Right atrium auricular region (tissue), 2 donors: ENCODE measurements at regions not wholly inside any gene's neighbourhood (a gene's known extent, or its start where the extent isn't known, plus 50 kb on each side); places are given as distances from the start of the nearest gene placed in this dataset.

Experiments
- DNase-seq: peaks from one replicate; pipeline ENCODE4 v3.0.0-alpha.2; 2019; ENCODE audit warnings: low spot score
- H3K27ac ChIP-seq, 2 donors: fragments of 200-600 bp; sonication (generic); 1 replicate in 1 of 2; 2 replicates in 1 of 2; pipeline ENCODE4 v1.5.1; 2016 to 2019
- H3K27me3 ChIP-seq, 2 donors: fragments of 200-600 bp; sonication (generic); one replicate each; pipeline versions ENCODE4 v1.5.1 to v1.6.0; 2017 to 2019
- H3K36me3 ChIP-seq: fragments of 200-600 bp; sonication (generic); one replicate; pipeline ENCODE4 v1.5.1; 2016
- H3K4me1 ChIP-seq, 2 donors: fragments of 200-600 bp; sonication (generic); one replicate each; pipeline versions ENCODE4 v1.5.1 to v1.6.0; 2017 to 2019
- H3K4me3 ChIP-seq, 2 donors: fragments of 200-600 bp; sonication (generic); 1 replicate in 1 of 2; 2 replicates in 1 of 2; pipeline ENCODE4 v1.5.1; 2017 to 2019; ENCODE audit warnings: mild to moderate bottlenecking in 1 of 2, moderate library complexity in 1 of 2
- H3K9me3 ChIP-seq, 2 donors: fragments of 200-600 bp; sonication (generic); one replicate each; pipeline ENCODE4 v1.5.1; 2019
- CTCF ChIP-seq, 2 donors: fragments of 200-600 bp; sonication (generic); IDR thresholded peaks; one replicate each; pipeline ENCODE4 v1.5.1; 2019; ENCODE audit warnings: antibody characterized with exemption in 2 of 2

GRCh38 chr4:178316211-178316610 is 874.0 kb upstream of the AGA start:
- no peaks in the 10 kb centered on the region for H3K36me3 ChIP-seq
- no peak for TF ChIP-seq CTCF (IDR thresholded peaks at IDR 0.05)
- H3K27ac ChIP-seq, result no peak overlapping the region
- no peak overlapping the region for H3K4me3 ChIP-seq
- no peaks in the 10 kb centered on the region for H3K4me1 ChIP-seq
- H3K27me3 ChIP-seq, result no peaks in the 10 kb centered on the region
- no peak for DNase-seq
- H3K9me3 ChIP-seq, result peaks cover 0 to 21% of the 10 kb centered on the region in 2 donors

- H3K27ac ChIP-seq, result no peak overlapping the region
- peaks cover 0 to 25% of the 10 kb centered on the region in 2 donors for H3K9me3 ChIP-seq
- H3K36me3 ChIP-seq, result no peaks in the 10 kb centered on the region
- H3K4me1 ChIP-seq, result no peaks in the 10 kb centered on the region
- no peaks in the 10 kb centered on the region for H3K27me3 ChIP-seq
- no peak overlapping the region for H3K4me3 ChIP-seq
- no peak for TF ChIP-seq CTCF (IDR thresholded peaks at IDR 0.05)
- DNase-seq, result no peak
These were observed 877.8 kb upstream of the AGA start for GRCh38 chr4:178320003-178320402.

- Histone ChIP-seq H3K27me3 (no peaks in the 10 kb centered on the region), H3K36me3 (no peaks in the 10 kb centered on the region), H3K4me3 (no peak overlapping the region), H3K27ac (no peak overlapping the region), H3K9me3 (peaks cover 0 to 25% of the 10 kb centered on the region in 2 donors), H3K4me1 (no peaks in the 10 kb centered on the region)
- TF ChIP-seq CTCF (IDR thresholded peaks at IDR 0.05), result no peak
- no peak for DNase-seq
These were observed 880.4 kb upstream of the AGA start for GRCh38 chr4:178322524-178323183.

GRCh38 chr4:178329226-178329872 is 887.1 kb upstream of the AGA start:
- no peak overlapping the region for H3K27ac ChIP-seq
- no peak for TF ChIP-seq CTCF (IDR thresholded peaks at IDR 0.05)

GRCh38 chr4:178333355-178333754 is 891.1 kb upstream of the AGA start:
- H3K9me3 ChIP-seq, result no peaks in the 10 kb centered on the region
- H3K36me3 ChIP-seq, result no peaks in the 10 kb centered on the region
- no peak overlapping the region for H3K27ac ChIP-seq
- no peaks in the 10 kb centered on the region for H3K4me1 ChIP-seq
- DNase-seq, result no peak
- H3K4me3 ChIP-seq, result no peak overlapping the region
- no peak for TF ChIP-seq CTCF (IDR thresholded peaks at IDR 0.05)
- H3K27me3 ChIP-seq, result no peaks in the 10 kb centered on the region

More at GRCh38 chr4:178329226-178329872, 887.1 kb upstream of the AGA start:
- H3K4me3 ChIP-seq, result no peak overlapping the region
- no peaks in the 10 kb centered on the region for H3K27me3 ChIP-seq
- no peak for DNase-seq
- no peaks in the 10 kb centered on the region for H3K4me1 ChIP-seq
- no peaks in the 10 kb centered on the region for H3K36me3 ChIP-seq
- no peaks in the 10 kb centered on the region for H3K9me3 ChIP-seq
